Activated effector memory CD4-positive, alpha-beta T cell treated with anti-CD3 and anti-CD28 coated beads, Interleukin-2, amount 50 U/mL, for 16 hours (primary cell): ENCODE measurements at regions not wholly inside any gene's neighbourhood (a gene's known extent, or its start where the extent isn't known, plus 50 kb on each side); places are given as distances from the start of the nearest gene placed in this dataset.

Experiments
- DNase-seq: peaks from one replicate; pipeline ENCODE4 v3.0.0-alpha.2; 2020

- no peak for DNase-seq
Observed at GRCh38 chr15:98568382-98569017, 79.8 kb upstream of the IGF1R start.

- DNase-seq, result no peak
Observed at GRCh38 chr15:98570119-98570518, 78.2 kb upstream of the IGF1R start.

- no peak for DNase-seq
Observed at GRCh38 chr15:98580572-98580971, 67.8 kb upstream of the IGF1R start.

GRCh38 chr15:98581715-98582114, 66.6 kb upstream of the IGF1R start:
- DNase-seq, result no peak

GRCh38 chr15:98582900-98583554, 65.3 kb upstream of the IGF1R start:
- no peak for DNase-seq

- no peak for DNase-seq
Observed at GRCh38 chr15:98583771-98584430, 64.4 kb upstream of the IGF1R start.

- DNase-seq, result no peak
Observed at GRCh38 chr15:98586066-98586465, 62.3 kb upstream of the IGF1R start.

GRCh38 chr15:98592136-98592535, 56.2 kb upstream of the IGF1R start:
- no peak for DNase-seq

GRCh38 chr15:98596131-98596530, 52.2 kb upstream of the IGF1R start:
- DNase-seq, result no peak

GRCh38 chr15:98596885-98597392, 51.4 kb upstream of the IGF1R start:
- no peak for DNase-seq

- no peak for DNase-seq
Observed at GRCh38 chr15:98597666-98598065, 50.7 kb upstream of the IGF1R start.
